ENCODE measurements at regions not wholly inside any gene's neighbourhood (a gene's known extent, or its start where the extent isn't known, plus 50 kb on each side); places are given as distances from the start of the nearest gene placed in this dataset.

- H3K36me3 ChIP-seq (ENCODE audit: low read length): no peaks in the 10 kb centered on the region
- no peaks in the 10 kb centered on the region for H4K20me1 ChIP-seq (ENCODE audit: low read depth, low read length)
- H3K27ac ChIP-seq (ENCODE audit: low read depth, low read length): no peak overlapping the region
- no peaks in the 10 kb centered on the region for H3K27me3 ChIP-seq (ENCODE audit: low read length)
- no peak for TF ChIP-seq EZH2phosphoT487 (conservative IDR thresholded peaks at IDR 0.05; ENCODE audit: low read length)
- TF ChIP-seq, protein P1, sequence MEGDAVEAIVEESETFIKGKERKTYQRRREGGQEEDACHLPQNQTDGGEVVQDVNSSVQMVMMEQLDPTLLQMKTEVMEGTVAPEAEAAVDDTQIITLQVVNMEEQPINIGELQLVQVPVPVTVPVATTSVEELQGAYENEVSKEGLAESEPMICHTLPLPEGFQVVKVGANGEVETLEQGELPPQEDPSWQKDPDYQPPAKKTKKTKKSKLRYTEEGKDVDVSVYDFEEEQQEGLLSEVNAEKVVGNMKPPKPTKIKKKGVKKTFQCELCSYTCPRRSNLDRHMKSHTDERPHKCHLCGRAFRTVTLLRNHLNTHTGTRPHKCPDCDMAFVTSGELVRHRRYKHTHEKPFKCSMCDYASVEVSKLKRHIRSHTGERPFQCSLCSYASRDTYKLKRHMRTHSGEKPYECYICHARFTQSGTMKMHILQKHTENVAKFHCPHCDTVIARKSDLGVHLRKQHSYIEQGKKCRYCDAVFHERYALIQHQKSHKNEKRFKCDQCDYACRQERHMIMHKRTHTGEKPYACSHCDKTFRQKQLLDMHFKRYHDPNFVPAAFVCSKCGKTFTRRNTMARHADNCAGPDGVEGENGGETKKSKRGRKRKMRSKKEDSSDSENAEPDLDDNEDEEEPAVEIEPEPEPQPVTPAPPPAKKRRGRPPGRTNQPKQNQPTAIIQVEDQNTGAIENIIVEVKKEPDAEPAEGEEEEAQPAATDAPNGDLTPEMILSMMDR (IDR thresholded peaks at IDR 0.05; ENCODE audit: insufficient read depth, low read length, poor library complexity, severe bottlenecking): no peak
- no peaks in the 10 kb centered on the region for H3K9me3 ChIP-seq (ENCODE audit: insufficient read depth, low read length)
- no peaks in the 10 kb centered on the region for H3K9me2 ChIP-seq (replicated peaks; ENCODE audit: insufficient read depth, low read length)
- H3K79me2 ChIP-seq (ENCODE audit: insufficient read depth, low read length): no peaks in the 10 kb centered on the region
- H3K9ac ChIP-seq (ENCODE audit: low read length): no peak overlapping the region
- no peak overlapping the region for H2AFZ ChIP-seq (ENCODE audit: low read depth, low read length, severe bottlenecking)
- H3K4me3 ChIP-seq (ENCODE audit: insufficient read depth, low read length, poor library complexity, severe bottlenecking): no peak overlapping the region
- H3K4me2 ChIP-seq (ENCODE audit: low read depth, low read length, poor library complexity, severe bottlenecking): no peak overlapping the region
- no peaks in the 10 kb centered on the region for H3F3A ChIP-seq (ENCODE audit: insufficient read depth)
Measured at GRCh38 chr1:79550402-79550801, 543.9 kb upstream of the ADGRL4 start.

DNA sequence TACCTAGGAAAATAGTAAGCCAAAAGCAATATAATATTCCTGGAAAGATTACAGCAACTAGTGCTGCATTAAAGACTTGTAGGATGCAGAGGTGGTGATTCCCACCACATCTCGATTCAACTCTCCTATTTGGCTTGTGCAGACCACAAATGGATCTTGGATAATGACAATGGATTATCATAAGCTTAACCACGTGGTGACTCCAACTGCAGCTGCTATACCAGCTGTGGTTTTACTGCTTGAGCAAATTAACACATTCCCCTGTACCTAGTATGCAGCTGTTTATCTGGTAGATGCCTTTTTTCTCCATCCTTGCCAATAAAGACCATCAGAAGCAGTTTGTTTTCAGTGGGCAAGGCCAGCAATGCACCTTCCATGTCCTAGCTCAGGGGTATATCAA, 542.7 kb upstream of the ADGRL4 start:
- Histone ChIP-seq H3K9me2 (replicated peaks; ENCODE audit: insufficient read depth, low read length) (no peaks in the 10 kb centered on the region), H4K20me1 (ENCODE audit: low read depth, low read length) (no peaks in the 10 kb centered on the region), H3K9ac (ENCODE audit: low read length) (no peak overlapping the region), H3K4me3 (ENCODE audit: insufficient read depth, low read length, poor library complexity, severe bottlenecking) (no peak overlapping the region), H2AFZ (ENCODE audit: low read depth, low read length, severe bottlenecking) (no peak overlapping the region), H3K79me2 (ENCODE audit: insufficient read depth, low read length) (no peaks in the 10 kb centered on the region), H3K27ac (ENCODE audit: low read depth, low read length) (no peak overlapping the region), H3F3A (ENCODE audit: insufficient read depth) (no peaks in the 10 kb centered on the region), H3K27me3 (ENCODE audit: low read length) (no peaks in the 10 kb centered on the region), H3K36me3 (ENCODE audit: low read length) (no peaks in the 10 kb centered on the region), H3K4me2 (ENCODE audit: low read depth, low read length, poor library complexity, severe bottlenecking) (no peak overlapping the region), H3K9me3 (ENCODE audit: insufficient read depth, low read length) (no peaks in the 10 kb centered on the region)
- TF ChIP-seq, protein P1 (IDR thresholded peaks at IDR 0.05; ENCODE audit: insufficient read depth, low read length, poor library complexity, severe bottlenecking): no peak
- no peak for TF ChIP-seq EZH2phosphoT487 (conservative IDR thresholded peaks at IDR 0.05; ENCODE audit: low read length)

DNA sequence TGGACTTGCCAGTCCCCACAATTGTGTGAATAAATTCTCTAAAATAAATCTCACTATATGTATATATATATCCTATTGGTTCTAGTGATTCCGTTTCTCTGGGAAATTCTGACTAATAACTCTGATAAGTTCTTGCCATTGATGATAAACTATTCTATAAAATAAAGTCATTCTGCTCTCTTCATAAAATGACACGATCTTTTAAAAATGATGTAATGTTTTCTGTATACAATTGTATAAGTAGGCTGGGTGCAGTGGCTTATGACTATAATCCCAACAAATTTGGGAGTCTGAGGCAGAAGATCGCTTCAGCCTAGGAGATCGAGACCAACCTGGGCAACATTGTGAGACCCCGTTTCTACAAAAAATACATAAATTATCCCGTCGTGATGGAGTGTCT, 541.0 kb upstream of the ADGRL4 start:
- H3K9me3 ChIP-seq (ENCODE audit: insufficient read depth, low read length): no peaks in the 10 kb centered on the region
- H2AFZ ChIP-seq (ENCODE audit: low read depth, low read length, severe bottlenecking): no peak overlapping the region
- no peaks in the 10 kb centered on the region for H4K20me1 ChIP-seq (ENCODE audit: low read depth, low read length)
- no peaks in the 10 kb centered on the region for H3F3A ChIP-seq (ENCODE audit: insufficient read depth)
- no peak overlapping the region for H3K9ac ChIP-seq (ENCODE audit: low read length)
- no peak overlapping the region for H3K4me3 ChIP-seq (ENCODE audit: insufficient read depth, low read length, poor library complexity, severe bottlenecking)
- TF ChIP-seq EZH2phosphoT487 (conservative IDR thresholded peaks at IDR 0.05; ENCODE audit: low read length): no peak
- TF ChIP-seq, protein P1 (IDR thresholded peaks at IDR 0.05; ENCODE audit: insufficient read depth, low read length, poor library complexity, severe bottlenecking): no peak
- H3K27me3 ChIP-seq (ENCODE audit: low read length): no peaks in the 10 kb centered on the region
- no peaks in the 10 kb centered on the region for H3K79me2 ChIP-seq (ENCODE audit: insufficient read depth, low read length)
- H3K36me3 ChIP-seq (ENCODE audit: low read length): no peaks in the 10 kb centered on the region
- H3K4me2 ChIP-seq (ENCODE audit: low read depth, low read length, poor library complexity, severe bottlenecking): no peak overlapping the region
- no peaks in the 10 kb centered on the region for H3K9me2 ChIP-seq (replicated peaks; ENCODE audit: insufficient read depth, low read length)
- no peak overlapping the region for H3K27ac ChIP-seq (ENCODE audit: low read depth, low read length)

Measured in SU-DHL-6 (cell line).